Heart left ventricle (tissue), 16 donors: ENCODE measurements at regions not wholly inside any gene's neighbourhood (a gene's known extent, or its start where the extent isn't known, plus 50 kb on each side); places are given as distances from the start of the nearest gene placed in this dataset.

Source experiments
- ATAC-seq, 4 donors: fragments of 200-7000 bp; cut with Tn5 transposase; one replicate each; pipeline ENCODE4 v1.9.1; 2020 to 2022; ENCODE audit warnings: moderate library complexity in 4 of 4, mild to moderate bottlenecking in 3 of 4, moderate number of reproducible peaks in 1 of 4
- DNase-seq, 5 donors: peaks; one replicate each; pipeline ENCODE4 v3.0.0-alpha.2; 2020
- H3K27ac ChIP-seq, 12 donors: fragments of 200-600 bp; sonication (generic) in 4 of 12; one replicate each; pipeline versions ENCODE4 v1.5.0 to v1.8.0; 2016 to 2022; ENCODE audit warnings: mild to moderate bottlenecking in 2 of 12
- H3K27me3 ChIP-seq, 9 donors: fragments of 200-600 bp; sonication (generic) in 2 of 9; one replicate each; pipeline versions ENCODE4 v1.5.1 to v1.8.0; 2016 to 2022; ENCODE audit warnings: mild to moderate bottlenecking in 3 of 9
- H3K36me3 ChIP-seq, 9 donors: fragments of 200-600 bp; sonication (generic) in 2 of 9; one replicate each; pipeline versions ENCODE4 v1.5.0 to v1.8.0; 2018 to 2022; ENCODE audit warnings: mild to moderate bottlenecking in 2 of 9
- H3K4me1 ChIP-seq, 12 donors: fragments of 200-600 bp; sonication (generic) in 4 of 12; one replicate each; pipeline versions ENCODE4 v1.5.0 to v1.8.0; 2016 to 2022; ENCODE audit warnings: mild to moderate bottlenecking in 3 of 12
- H3K4me3 ChIP-seq, 12 donors: fragments of 200-600 bp; sonication (generic) in 4 of 12; one replicate each; pipeline versions ENCODE4 v1.5.0 to v1.8.0; 2017 to 2022; ENCODE audit warnings: mild to moderate bottlenecking in 9 of 12, moderate library complexity in 4 of 12
- H3K9me3 ChIP-seq, 12 donors: fragments of 200-600 bp; sonication (generic) in 4 of 12; one replicate each; pipeline versions ENCODE4 v1.5.0 to v1.8.0; 2016 to 2022; ENCODE audit warnings: mild to moderate bottlenecking in 1 of 12
- CTCF ChIP-seq, 12 donors: fragments of 200-600 bp; sonication (generic) in 4 of 12; IDR thresholded peaks; one replicate each; pipeline versions ENCODE4 v1.5.0 to v1.8.0; 2018 to 2022; ENCODE audit warnings: antibody characterized with exemption in 12 of 12, mild to moderate bottlenecking in 5 of 12
- POLR2A ChIP-seq, 2 donors: fragments of 450-650 bp; IDR thresholded peaks; one replicate each; pipeline ENCODE4 v1.6.1; 2017; ENCODE audit warnings: antibody characterized with exemption in 2 of 2, mild to moderate bottlenecking in 2 of 2, moderate library complexity in 2 of 2
- WGBS, 4 donors: extraction: QIAGEN DNeasy Blood & Tissue Kit in 2 of 4; methylation state at CpG; one replicate each; pipeline versions ENCODE4 v1.1.5 to v1.1.7; 2013 to 2018; 5-methylcytosine and 5-hydroxymethylcytosine counted together
- intact Hi-C, 10 donors: fragments of 100-400 bp; cut with DNase I; formaldehyde crosslinking; loops; one replicate each; pipeline versions ENCODE4 v1.11.1 to v1.14.2; 2022
- donor health status: ischemic (EF 13 %, LVEDD 7.1; RV severe dilation, severe dysfunction).
- donor health status: healthy with polysubstance abuse.
- donor health status: DM: no; HTN: yes; CAD: no.
- donor health status: DM: no; HTN: no; CAD: no.
- donor health status: ischemic (EF 25% LVEDD 6.9; RV normal size, moderate dysfunction).
- donor health status: ischemic (EF 25% LVEDD 5.7; RV mildly dilated, moderate dysfunction).
- donor health status: healthy.
- donor health status: DM: yes; HTN: yes; CAD: no.
- donor health status: ischemic (EF 35%, LVEDD 5.7; RV mildly dilated, moderate dysfunction).
- donor health status: nonischemic (EF 11% LVEDD 7.7; RV severe dilation, severe dysfunction).
- donor health status: DM: yes; HTN: yes; CAD: no.
- donor health status: PGD.
- donor health status: ischemic (EF 29% LVEDD 5.4; RV normal size, mild dysfunction).
- donor health status: nonischemic (EF 23%, LVEDD 6.1; RV moderate dilation, normal function).

DNA sequence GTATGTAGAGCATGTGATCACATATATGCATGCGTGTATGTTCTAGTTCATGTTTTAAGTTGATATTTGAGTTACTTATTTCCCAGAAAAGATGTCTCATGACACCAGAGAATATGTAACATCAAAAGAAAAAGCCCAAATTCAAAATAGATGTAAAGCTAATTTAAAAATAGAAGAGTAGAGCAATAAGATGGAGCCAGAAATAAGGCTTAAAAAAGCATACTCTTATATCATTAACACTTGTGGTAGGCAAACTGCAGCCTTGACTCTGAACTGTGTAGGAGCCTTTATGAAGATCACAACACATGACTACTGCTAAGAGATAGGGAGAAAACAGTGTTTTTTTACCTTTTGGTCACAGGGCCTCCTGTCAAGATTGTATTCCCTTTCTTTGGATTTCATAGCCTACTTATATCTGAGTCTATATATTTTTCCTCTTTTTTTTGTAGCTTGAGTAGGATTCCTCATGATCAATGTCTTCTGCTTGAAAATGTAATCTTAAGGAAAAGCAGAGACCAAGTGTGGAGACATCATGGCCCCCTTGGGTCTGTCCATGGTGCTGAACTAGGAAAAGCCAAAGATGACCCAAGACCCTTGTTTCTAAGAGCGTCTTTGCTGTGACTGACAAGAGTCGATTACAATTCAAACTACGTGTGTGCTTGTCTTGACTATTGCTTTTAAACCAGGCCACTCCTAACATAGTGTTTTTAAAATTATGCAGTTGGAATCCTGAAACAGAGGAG is 390.4 kb downstream of the SHISA9 start:
- Histone ChIP-seq H3K4me1 (no peaks in the 10 kb centered on the region), H3K9me3 (no peaks in the 10 kb centered on the region), H3K27ac (no peak overlapping the region), H3K4me3 (no peak overlapping the region), H3K27me3 (peaks cover 0 to 8% (median 0%) of the 10 kb centered on the region in 9 donors), H3K36me3 (no peaks in the 10 kb centered on the region)
- TF ChIP-seq CTCF (IDR thresholded peaks at IDR 0.05) (no peak), POLR2A (IDR thresholded peaks at IDR 0.05) (no peak)
- DNase-seq (no peak), ATAC-seq (no peak)
- intact Hi-C loops: no loop called here
- WGBS, 4 donors: 69 to 82% (median 76%) methylated on average over 4 of the region's 4 CpGs

DNA sequence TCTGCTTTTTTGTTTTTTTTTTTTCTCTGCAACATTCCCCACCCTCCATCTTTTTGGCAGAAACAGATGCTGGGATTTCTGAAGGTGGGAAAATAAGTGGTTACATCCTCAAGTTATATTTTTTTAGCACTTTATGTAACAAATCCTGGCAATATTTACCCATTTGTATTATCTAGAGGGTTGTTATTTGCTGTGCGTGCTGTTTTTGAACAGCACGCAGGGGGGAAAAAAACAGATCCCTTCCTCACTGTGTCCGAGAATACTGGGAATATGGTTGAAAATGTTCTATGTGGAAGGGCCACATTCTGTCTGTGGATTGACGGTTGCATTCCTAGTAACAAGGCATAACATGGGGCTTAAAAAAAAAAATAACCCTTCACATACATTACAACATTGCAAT is 394.8 kb downstream of the SHISA9 start:
- Histone ChIP-seq H3K36me3 (no peaks in the 10 kb centered on the region), H3K4me1 (no peaks in the 10 kb centered on the region), H3K4me3 (no peak overlapping the region), H3K27ac (no peak overlapping the region), H3K27me3 (peaks cover 0 to 8% (median 0%) of the 10 kb centered on the region in 9 donors), H3K9me3 (no peaks in the 10 kb centered on the region)
- intact Hi-C loops: no loop called here
- TF ChIP-seq POLR2A (IDR thresholded peaks at IDR 0.05): no peak
- ATAC-seq: no peak
- DNase-seq: no peak
- WGBS, 4 donors: 83 to 89% (median 89%) methylated on average over 4 of the region's 4 CpGs

DNA sequence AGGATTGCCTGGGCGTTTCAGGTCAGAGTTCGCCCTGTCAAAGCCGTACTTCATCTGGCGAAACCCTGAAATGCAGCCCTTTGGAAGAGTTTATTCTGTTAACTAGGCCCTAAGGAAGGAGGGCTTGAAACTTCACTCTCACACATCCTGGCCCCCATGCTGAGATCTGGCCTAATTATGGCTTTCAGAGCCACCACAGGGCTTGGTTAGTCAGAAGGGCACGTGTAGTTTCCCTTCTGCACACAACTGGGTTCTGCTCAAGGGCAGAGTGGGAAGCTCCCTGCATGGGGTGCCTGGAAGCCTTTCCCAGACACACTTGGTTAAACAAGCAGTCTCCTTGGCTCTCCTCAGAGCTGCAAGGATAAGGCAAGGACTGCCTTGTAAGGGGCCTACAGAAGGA is 397.3 kb downstream of the SHISA9 start:
- no peak for DNase-seq
- TF ChIP-seq POLR2A (IDR thresholded peaks at IDR 0.05): no peak
- TF ChIP-seq CTCF (IDR thresholded peaks at IDR 0.05): no peak
- H3K27ac ChIP-seq: no peak overlapping the region
- H3K4me1 ChIP-seq: no peaks in the 10 kb centered on the region
- no peak overlapping the region for H3K4me3 ChIP-seq
- no peaks in the 10 kb centered on the region for H3K9me3 ChIP-seq
- intact Hi-C loops: no loop called here
- H3K27me3 ChIP-seq: peaks cover 0 to 8% (median 0%) of the 10 kb centered on the region in 9 donors
- 49 to 63% (median 56%) methylated on average over 5 of the region's 5 CpGs for WGBS, 4 donors
- no peak for ATAC-seq
- H3K36me3 ChIP-seq: no peaks in the 10 kb centered on the region

GRCh38 chr16:13300066-13300840 is 398.9 kb downstream of the SHISA9 start:
- H3K4me3 ChIP-seq: no peak overlapping the region
- no peaks in the 10 kb centered on the region for H3K9me3 ChIP-seq
- intact Hi-C loops: no loop called here
- no peaks in the 10 kb centered on the region for H3K36me3 ChIP-seq
- DNase-seq (no peak), ATAC-seq (no peak)
- TF ChIP-seq CTCF (IDR thresholded peaks at IDR 0.05) (no peak), POLR2A (IDR thresholded peaks at IDR 0.05) (no peak)
- peaks cover 0 to 5% (median 0%) of the 10 kb centered on the region in 9 donors for H3K27me3 ChIP-seq
- WGBS, 4 donors: 45 to 57% (median 52%) methylated on average over 9 of the region's 9 CpGs
- no peak overlapping the region for H3K27ac ChIP-seq
- no peaks in the 10 kb centered on the region for H3K4me1 ChIP-seq
